GM23338 (cell line): ENCODE measurements at regions not wholly inside any gene's neighbourhood (a gene's known extent, or its start where the extent isn't known, plus 50 kb on each side); places are given as distances from the start of the nearest gene placed in this dataset.

Experiments used
- CTCF ChIP-seq, 2 experiments: fragments of 200-600 bp in 1 of 2; sonication (generic) in 1 of 2; conservative IDR thresholded peaks; 2 replicates each; pipeline versions ENCODE4 v1.5.1 to v1.6.1; 2016 to 2017; ENCODE audit warnings: antibody characterized with exemption in 2 of 2, low read depth in 2 of 2, mild to moderate bottlenecking in 2 of 2, moderate library complexity in 1 of 2
- EZH2 ChIP-seq: fragments of 200-600 bp; sonication (generic); IDR thresholded peaks from one replicate; pipeline ENCODE4 v1.8.0; 2017; ENCODE audit warnings: antibody characterized with exemption, mild to moderate bottlenecking, low read depth; ENCODE audit not compliant: unreplicated experiment
- JUNB ChIP-seq: IDR thresholded peaks from one replicate; pipeline ENCODE4 v1.6.1; 2016; ENCODE audit warnings: antibody characterized with exemption; ENCODE audit not compliant: unreplicated experiment
- REST ChIP-seq: IDR thresholded peaks from one replicate; pipeline ENCODE4 v1.6.1; 2018; ENCODE audit warnings: antibody characterized with exemption; ENCODE audit not compliant: unreplicated experiment

- TF ChIP-seq CTCF (conservative IDR thresholded peaks at IDR 0.05; ENCODE audit: low read depth in 2 of 2) (no peak), REST (no peak), EZH2 (no peak), JUNB (no peak)
Measured at GRCh38 chr10:79007018-79007417, 61.7 kb upstream of the ZMIZ1 start.
